Uterus (tissue), 3 donors: ENCODE measurements at regions not wholly inside any gene's neighbourhood (a gene's known extent, or its start where the extent isn't known, plus 50 kb on each side); places are given as distances from the start of the nearest gene placed in this dataset.

Experiments used
- DNase-seq, 2 donors: peaks; one replicate each; pipeline ENCODE4 v3.0.0-alpha.2; 2019 to 2020
- H3K27ac ChIP-seq, 2 donors: fragments of 200-600 bp; sonication (generic); 1 replicate in 1 of 2; 2 replicates in 1 of 2; pipeline ENCODE4 v1.5.1; 2016 to 2018
- H3K27me3 ChIP-seq, 2 donors: fragments of 200-600 bp; sonication (generic); one replicate each; pipeline ENCODE4 v1.5.1; 2018 to 2019; ENCODE audit warnings: control low read depth in 1 of 2
- H3K36me3 ChIP-seq, 2 donors: fragments of 200-600 bp; sonication (generic); one replicate each; pipeline ENCODE4 v1.5.1; 2019; ENCODE audit warnings: control low read depth in 1 of 2
- H3K4me1 ChIP-seq, 2 donors: fragments of 200-600 bp; sonication (generic); one replicate each; pipeline ENCODE4 v1.5.1; 2018 to 2019; ENCODE audit warnings: control low read depth in 1 of 2
- H3K4me3 ChIP-seq, 2 donors: fragments of 200-600 bp; sonication (generic); 1 replicate in 1 of 2; 2 replicates in 1 of 2; pipeline ENCODE4 v1.5.1; 2018 to 2019; ENCODE audit warnings: mild to moderate bottlenecking in 1 of 2
- H3K9me3 ChIP-seq, 2 donors: fragments of 200-600 bp; sonication (generic); one replicate each; pipeline ENCODE4 v1.5.1; 2019; ENCODE audit warnings: control low read depth in 1 of 2
- CTCF ChIP-seq, 4 experiments: fragments of 200-600 bp in 2 of 4; fragments of 450-650 bp in 2 of 4; sonication (generic) in 2 of 4; IDR thresholded peaks; one replicate each; pipeline ENCODE4 v1.5.1; 2016 to 2019; ENCODE audit warnings: antibody characterized with exemption in 4 of 4, mild to moderate bottlenecking in 2 of 4, moderate library complexity in 1 of 4
- POLR2A ChIP-seq, 2 donors: fragments of 450-650 bp; IDR thresholded peaks; one replicate each; pipeline ENCODE4 v1.6.1; 2016; ENCODE audit warnings: antibody characterized with exemption in 2 of 2, mild to moderate bottlenecking in 1 of 2, moderate library complexity in 1 of 2
- intact Hi-C: fragments of 100-400 bp; cut with DNase I; formaldehyde crosslinking; loops from one replicate; pipeline ENCODE4 v1.15.1; 2023; ENCODE audit warnings: low total_unique reads
- donor health status: DM: yes; HTN: yes; CAD: no.

GRCh38 chr7:13093160-13093559, 405.7 kb downstream of the ARL4A start:
- no peak for TF ChIP-seq POLR2A (IDR thresholded peaks at IDR 0.05)
- Histone ChIP-seq H3K4me1 (no peaks in the 10 kb centered on the region), H3K9me3 (no peaks in the 10 kb centered on the region), H3K27me3 (no peaks in the 10 kb centered on the region), H3K27ac (no peak overlapping the region), H3K4me3 (no peak overlapping the region), H3K36me3 (no peaks in the 10 kb centered on the region)
- intact Hi-C loops = no loop called here
- no peak for DNase-seq

- intact Hi-C loops = no loop called here
- H3K4me1 ChIP-seq = no peaks in the 10 kb centered on the region
- TF ChIP-seq POLR2A (IDR thresholded peaks at IDR 0.05) (no peak), CTCF (IDR thresholded peaks at IDR 0.05) (no peak)
- no peak overlapping the region for H3K4me3 ChIP-seq
- no peaks in the 10 kb centered on the region for H3K36me3 ChIP-seq
- no peaks in the 10 kb centered on the region for H3K9me3 ChIP-seq
- no peaks in the 10 kb centered on the region for H3K27me3 ChIP-seq
- no peak overlapping the region for H3K27ac ChIP-seq
- no peak for DNase-seq
These were observed 410.1 kb downstream of the ARL4A start for GRCh38 chr7:13097499-13097898.

GRCh38 chr7:13098161-13098560, 410.7 kb downstream of the ARL4A start:
- Histone ChIP-seq H3K27ac (no peak overlapping the region), H3K9me3 (no peaks in the 10 kb centered on the region), H3K27me3 (no peaks in the 10 kb centered on the region), H3K4me1 (no peaks in the 10 kb centered on the region), H3K4me3 (no peak overlapping the region), H3K36me3 (no peaks in the 10 kb centered on the region)
- intact Hi-C loops = no loop called here
- DNase-seq = no peak
- TF ChIP-seq CTCF (IDR thresholded peaks at IDR 0.05) (no peak), POLR2A (IDR thresholded peaks at IDR 0.05) (no peak)

GRCh38 chr7:13099154-13099795, 411.8 kb downstream of the ARL4A start:
- H3K36me3 ChIP-seq = no peaks in the 10 kb centered on the region
- no peak for DNase-seq
- TF ChIP-seq CTCF (IDR thresholded peaks at IDR 0.05) = no peak
- no peak for TF ChIP-seq POLR2A (IDR thresholded peaks at IDR 0.05)
- H3K4me3 ChIP-seq = no peak overlapping the region
- H3K27ac ChIP-seq = no peak overlapping the region
- H3K9me3 ChIP-seq = no peaks in the 10 kb centered on the region
- intact Hi-C loops = no loop called here
- no peaks in the 10 kb centered on the region for H3K4me1 ChIP-seq
- no peaks in the 10 kb centered on the region for H3K27me3 ChIP-seq

GRCh38 chr7:13104128-13104527, 416.7 kb downstream of the ARL4A start:
- Histone ChIP-seq H3K4me1 (no peaks in the 10 kb centered on the region), H3K9me3 (no peaks in the 10 kb centered on the region), H3K27ac (no peak overlapping the region), H3K4me3 (no peak overlapping the region), H3K27me3 (no peaks in the 10 kb centered on the region), H3K36me3 (no peaks in the 10 kb centered on the region)
- intact Hi-C loops = no loop called here
- TF ChIP-seq POLR2A (IDR thresholded peaks at IDR 0.05) (no peak), CTCF (IDR thresholded peaks at IDR 0.05) (no peak)
- no peak for DNase-seq

GRCh38 chr7:13105209-13105608, 417.8 kb downstream of the ARL4A start:
- no peak for DNase-seq
- Histone ChIP-seq H3K36me3 (no peaks in the 10 kb centered on the region), H3K4me1 (no peaks in the 10 kb centered on the region), H3K4me3 (no peak overlapping the region), H3K9me3 (no peaks in the 10 kb centered on the region), H3K27ac (no peak overlapping the region), H3K27me3 (no peaks in the 10 kb centered on the region)
- TF ChIP-seq POLR2A (IDR thresholded peaks at IDR 0.05) (no peak), CTCF (IDR thresholded peaks at IDR 0.05) (no peak)
- intact Hi-C loops = no loop called here
